ENCODE measurements at regions not wholly inside any gene's neighbourhood (a gene's known extent, or its start where the extent isn't known, plus 50 kb on each side); places are given as distances from the start of the nearest gene placed in this dataset.

- peaks cover 0 to 2% (median 0%) of the 10 kb centered on the region in 11 donors for H3K9me3 Mint-ChIP-seq
- no peaks in the 10 kb centered on the region for H3K27me3 ChIP-seq (ENCODE audit: control insufficient read depth in 2 of 2, insufficient read depth in 2 of 2, low read length in 2 of 2)
- ATAC-seq (no peak), DNase-seq (no peak)
- no peaks in the 10 kb centered on the region for H3K4me1 ChIP-seq (ENCODE audit: control insufficient read depth in 2 of 2, insufficient read depth in 2 of 2, low read length in 2 of 2)
- peaks cover 0 to 13% (median 0%) of the 10 kb centered on the region in 5 donors for H3K36me3 Mint-ChIP-seq
- H3K4me1 Mint-ChIP-seq: no peaks in the 10 kb centered on the region
- CTCF ChIA-PET: no interaction called here
- H3K27ac Mint-ChIP-seq: no peak overlapping the region
- H3K27me3 Mint-ChIP-seq: no peaks in the 10 kb centered on the region
- H3K36me3 ChIP-seq (ENCODE audit: control insufficient read depth in 2 of 3, insufficient read depth in 3 of 3, low read length in 3 of 3): no peaks in the 10 kb centered on the region
- POLR2A ChIA-PET: no interaction called here
- no peaks in the 10 kb centered on the region for H3K9me3 ChIP-seq (ENCODE audit: control insufficient read depth in 2 of 3, low read length in 3 of 3)
- H3K4me3 Mint-ChIP-seq: no peak overlapping the region
- no peak overlapping the region for H3K4me3 ChIP-seq (ENCODE audit: low read length)
- H3K27ac ChIP-seq (ENCODE audit: low read depth, low read length): no peak overlapping the region
- intact Hi-C loops (cut with micrococcal nuclease): no loop called here
These were observed 208.5 kb downstream of the TTLL7 start for GRCh38 chr1:83790446-83790845.

GRCh38 chr1:83787246-83787998 lies 211.5 kb downstream of the TTLL7 start:
- DNase-seq (no peak), ATAC-seq (no peak)
- H3K4me1 Mint-ChIP-seq: no peaks in the 10 kb centered on the region
- H3K9me3 Mint-ChIP-seq: peaks cover 0 to 18% (median 5%) of the 10 kb centered on the region in 11 donors
- intact Hi-C loops (cut with micrococcal nuclease): no loop called here
- peaks cover 0 to 12% (median 8%) of the 10 kb centered on the region in 5 donors for H3K36me3 Mint-ChIP-seq
- Histone ChIP-seq H3K4me3 (ENCODE audit: low read length) (no peak overlapping the region), H3K27me3 (ENCODE audit: control insufficient read depth in 2 of 2, insufficient read depth in 2 of 2, low read length in 2 of 2) (no peaks in the 10 kb centered on the region), H3K36me3 (ENCODE audit: control insufficient read depth in 2 of 3, insufficient read depth in 3 of 3, low read length in 3 of 3) (no peaks in the 10 kb centered on the region), H3K4me1 (ENCODE audit: control insufficient read depth in 2 of 2, insufficient read depth in 2 of 2, low read length in 2 of 2) (no peaks in the 10 kb centered on the region), H3K9me3 (ENCODE audit: control insufficient read depth in 2 of 3, low read length in 3 of 3) (no peaks in the 10 kb centered on the region), H3K27ac (ENCODE audit: low read depth, low read length) (no peak overlapping the region)
- no peak overlapping the region for H3K4me3 Mint-ChIP-seq
- peaks cover 0 to 2% (median 0%) of the 10 kb centered on the region in 5 donors for H3K27me3 Mint-ChIP-seq
- no peak overlapping the region for H3K27ac Mint-ChIP-seq
- ChIA-PET POLR2A (no interaction called here), CTCF (no interaction called here)

- intact Hi-C loops (cut with micrococcal nuclease): no loop called here
- ChIA-PET CTCF (no interaction called here), POLR2A (interaction anchor here (0.7 kb wide), 1 partner anchor 17 kb away, joined by 7 read pairs; no protein-coding TSS in a partner anchor)
- peaks cover 0 to 18% (median 5%) of the 10 kb centered on the region in 11 donors for H3K9me3 Mint-ChIP-seq
- Histone ChIP-seq H3K27ac (ENCODE audit: low read depth, low read length) (no peak overlapping the region), H3K36me3 (ENCODE audit: control insufficient read depth in 2 of 3, insufficient read depth in 3 of 3, low read length in 3 of 3) (no peaks in the 10 kb centered on the region), H3K27me3 (ENCODE audit: control insufficient read depth in 2 of 2, insufficient read depth in 2 of 2, low read length in 2 of 2) (no peaks in the 10 kb centered on the region), H3K4me3 (ENCODE audit: low read length) (no peak overlapping the region), H3K4me1 (ENCODE audit: control insufficient read depth in 2 of 2, insufficient read depth in 2 of 2, low read length in 2 of 2) (no peaks in the 10 kb centered on the region), H3K9me3 (ENCODE audit: control insufficient read depth in 2 of 3, low read length in 3 of 3) (no peaks in the 10 kb centered on the region)
- peaks cover 0 to 2% (median 0%) of the 10 kb centered on the region in 5 donors for H3K27me3 Mint-ChIP-seq
- no peak overlapping the region for H3K4me3 Mint-ChIP-seq
- no peak for DNase-seq
- H3K4me1 Mint-ChIP-seq: no peaks in the 10 kb centered on the region
- no peak overlapping the region for H3K27ac Mint-ChIP-seq
- no peak for ATAC-seq
- peaks cover 0 to 16% (median 13%) of the 10 kb centered on the region in 5 donors for H3K36me3 Mint-ChIP-seq
These were observed 217.3 kb downstream of the TTLL7 start for GRCh38 chr1:83781667-83782066.

- no peaks in the 10 kb centered on the region for H3K27me3 Mint-ChIP-seq
- H3K27ac Mint-ChIP-seq: no peak overlapping the region
- H3K4me3 Mint-ChIP-seq: no peak overlapping the region
- intact Hi-C loops (cut with micrococcal nuclease): no loop called here
- DNase-seq: no peak
- Histone ChIP-seq H3K4me1 (ENCODE audit: control insufficient read depth in 2 of 2, insufficient read depth in 2 of 2, low read length in 2 of 2) (no peaks in the 10 kb centered on the region), H3K4me3 (ENCODE audit: low read length) (no peak overlapping the region), H3K36me3 (ENCODE audit: control insufficient read depth in 2 of 3, insufficient read depth in 3 of 3, low read length in 3 of 3) (no peaks in the 10 kb centered on the region), H3K27ac (ENCODE audit: low read depth, low read length) (no peak overlapping the region), H3K27me3 (ENCODE audit: control insufficient read depth in 2 of 2, insufficient read depth in 2 of 2, low read length in 2 of 2) (no peaks in the 10 kb centered on the region), H3K9me3 (ENCODE audit: control insufficient read depth in 2 of 3, low read length in 3 of 3) (no peaks in the 10 kb centered on the region)
- H3K4me1 Mint-ChIP-seq: no peaks in the 10 kb centered on the region
- no peak for ATAC-seq
- ChIA-PET CTCF (no interaction called here), POLR2A (no interaction called here)
- peaks cover 0 to 12% (median 10%) of the 10 kb centered on the region in 5 donors for H3K36me3 Mint-ChIP-seq
- peaks cover 0 to 15% (median 5%) of the 10 kb centered on the region in 11 donors for H3K9me3 Mint-ChIP-seq
These were observed 219.4 kb downstream of the TTLL7 start for GRCh38 chr1:83779565-83779964.

- Mint-ChIP-seq H3K9me3 (peaks cover 0 to 4% (median 0%) of the 10 kb centered on the region in 11 donors), H3K36me3 (peaks cover 0 to 8% (median 4%) of the 10 kb centered on the region in 5 donors), H3K4me1 (no peaks in the 10 kb centered on the region), H3K27me3 (no peaks in the 10 kb centered on the region), H3K27ac (no peak overlapping the region), H3K4me3 (no peak overlapping the region)
- ATAC-seq (no peak), DNase-seq (no peak)
- ChIA-PET CTCF (no interaction called here), POLR2A (no interaction called here)
- H3K36me3 ChIP-seq (ENCODE audit: control insufficient read depth in 2 of 3, insufficient read depth in 3 of 3, low read length in 3 of 3): no peaks in the 10 kb centered on the region
- no peaks in the 10 kb centered on the region for H3K4me1 ChIP-seq (ENCODE audit: control insufficient read depth in 2 of 2, insufficient read depth in 2 of 2, low read length in 2 of 2)
- H3K9me3 ChIP-seq (ENCODE audit: control insufficient read depth in 2 of 3, low read length in 3 of 3): no peaks in the 10 kb centered on the region
- no peak overlapping the region for H3K27ac ChIP-seq (ENCODE audit: low read depth, low read length)
- H3K4me3 ChIP-seq (ENCODE audit: low read length): no peak overlapping the region
- H3K27me3 ChIP-seq (ENCODE audit: control insufficient read depth in 2 of 2, insufficient read depth in 2 of 2, low read length in 2 of 2): no peaks in the 10 kb centered on the region
- intact Hi-C loops (cut with micrococcal nuclease): no loop called here
These were observed 221.2 kb downstream of the TTLL7 start for GRCh38 chr1:83777758-83778101.

- ChIA-PET CTCF (no interaction called here), POLR2A (no interaction called here)
- no peaks in the 10 kb centered on the region for H3K36me3 ChIP-seq (ENCODE audit: control insufficient read depth in 2 of 3, insufficient read depth in 3 of 3, low read length in 3 of 3)
- H3K27me3 Mint-ChIP-seq: no peaks in the 10 kb centered on the region
- H3K36me3 Mint-ChIP-seq: peaks cover 0 to 5% (median under 1%) of the 10 kb centered on the region in 5 donors
- H3K4me3 Mint-ChIP-seq: no peak overlapping the region
- H3K9me3 Mint-ChIP-seq: peaks cover 0 to 3% (median 0%) of the 10 kb centered on the region in 11 donors
- H3K4me1 Mint-ChIP-seq: no peaks in the 10 kb centered on the region
- no peaks in the 10 kb centered on the region for H3K4me1 ChIP-seq (ENCODE audit: control insufficient read depth in 2 of 2, insufficient read depth in 2 of 2, low read length in 2 of 2)
- no peaks in the 10 kb centered on the region for H3K9me3 ChIP-seq (ENCODE audit: control insufficient read depth in 2 of 3, low read length in 3 of 3)
- intact Hi-C loops (cut with micrococcal nuclease): no loop called here
- DNase-seq (no peak), ATAC-seq (no peak)
- H3K4me3 ChIP-seq (ENCODE audit: low read length): no peak overlapping the region
- H3K27ac ChIP-seq (ENCODE audit: low read depth, low read length): no peak overlapping the region
- no peaks in the 10 kb centered on the region for H3K27me3 ChIP-seq (ENCODE audit: control insufficient read depth in 2 of 2, insufficient read depth in 2 of 2, low read length in 2 of 2)
- peak overlapping the region in 1 of 9 donors; percentile 8 for H3K27ac Mint-ChIP-seq
These were observed 221.8 kb downstream of the TTLL7 start for GRCh38 chr1:83776913-83777757.
